ENCODE measurements at regions not wholly inside any gene's neighbourhood (a gene's known extent, or its start where the extent isn't known, plus 50 kb on each side); places are given as distances from the start of the nearest gene placed in this dataset.

DNA sequence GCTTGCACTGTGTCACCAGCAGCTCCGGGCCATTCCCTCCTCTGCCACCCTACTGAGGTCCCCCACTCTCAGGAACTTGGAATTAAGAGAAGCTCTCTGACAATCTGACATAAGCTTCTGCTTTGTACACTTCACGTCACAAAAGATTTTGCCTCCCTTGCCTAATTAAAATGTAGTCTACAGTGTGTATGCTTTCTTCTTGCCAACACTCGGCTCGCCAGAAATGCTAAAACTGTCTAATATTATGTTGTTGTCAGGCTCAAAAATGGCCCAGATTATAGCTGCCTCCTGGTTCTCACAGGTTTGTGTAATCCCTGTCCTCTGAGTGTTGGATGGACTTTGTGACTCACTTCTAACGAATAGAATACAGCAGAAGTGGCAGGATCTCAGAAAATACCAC, 474.7 kb downstream of the MBD2 start:
- H3K4me1 ChIP-seq: no peaks in the 10 kb centered on the region
- intact Hi-C loops (cut with DNase I): no loop called here
- H3K4me3 ChIP-seq: no peak overlapping the region
- no peaks in the 10 kb centered on the region for H3K9me3 ChIP-seq
- 54% methylated on average over 5 of the region's 5 CpGs for WGBS (ENCODE audit: insufficient coverage, low coverage, low lambda C conversion rate, missing lambda C conversion rate)
- DNase-seq (no peak), ATAC-seq (no peak)
- H3K27me3 ChIP-seq: no peaks in the 10 kb centered on the region
- H3K27ac ChIP-seq: no peak overlapping the region
- no peaks in the 10 kb centered on the region for H3K36me3 ChIP-seq
- TF ChIP-seq POLR2A (IDR thresholded peaks at IDR 0.05): no peak
- TF ChIP-seq, protein P1, sequence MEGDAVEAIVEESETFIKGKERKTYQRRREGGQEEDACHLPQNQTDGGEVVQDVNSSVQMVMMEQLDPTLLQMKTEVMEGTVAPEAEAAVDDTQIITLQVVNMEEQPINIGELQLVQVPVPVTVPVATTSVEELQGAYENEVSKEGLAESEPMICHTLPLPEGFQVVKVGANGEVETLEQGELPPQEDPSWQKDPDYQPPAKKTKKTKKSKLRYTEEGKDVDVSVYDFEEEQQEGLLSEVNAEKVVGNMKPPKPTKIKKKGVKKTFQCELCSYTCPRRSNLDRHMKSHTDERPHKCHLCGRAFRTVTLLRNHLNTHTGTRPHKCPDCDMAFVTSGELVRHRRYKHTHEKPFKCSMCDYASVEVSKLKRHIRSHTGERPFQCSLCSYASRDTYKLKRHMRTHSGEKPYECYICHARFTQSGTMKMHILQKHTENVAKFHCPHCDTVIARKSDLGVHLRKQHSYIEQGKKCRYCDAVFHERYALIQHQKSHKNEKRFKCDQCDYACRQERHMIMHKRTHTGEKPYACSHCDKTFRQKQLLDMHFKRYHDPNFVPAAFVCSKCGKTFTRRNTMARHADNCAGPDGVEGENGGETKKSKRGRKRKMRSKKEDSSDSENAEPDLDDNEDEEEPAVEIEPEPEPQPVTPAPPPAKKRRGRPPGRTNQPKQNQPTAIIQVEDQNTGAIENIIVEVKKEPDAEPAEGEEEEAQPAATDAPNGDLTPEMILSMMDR (IDR thresholded peaks at IDR 0.05): no peak

DNA sequence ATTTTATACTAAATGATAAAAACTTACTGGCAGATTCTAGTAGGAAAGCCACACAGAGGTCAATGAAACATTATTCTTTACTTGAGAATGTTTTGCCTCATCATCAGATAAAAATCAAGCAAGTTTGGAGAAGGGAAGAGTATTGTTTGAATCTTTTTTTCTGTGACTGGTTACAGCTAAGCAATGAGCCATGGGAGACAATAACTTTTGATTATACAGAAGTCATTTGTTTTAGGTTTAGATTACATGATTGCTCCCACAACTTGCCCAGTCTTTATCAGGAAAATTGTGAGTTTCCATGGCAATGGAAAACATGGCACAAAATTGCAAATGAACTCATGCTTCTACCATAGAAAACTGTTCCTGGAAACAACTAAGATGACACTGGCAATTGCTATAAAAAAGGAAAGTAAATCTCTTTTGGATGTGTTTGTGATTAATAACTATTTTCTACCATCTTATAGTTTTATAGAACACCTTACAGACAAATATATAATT, 476.8 kb downstream of the MBD2 start:
- intact Hi-C loops (cut with DNase I): no loop called here
- ATAC-seq: no peak
- H3K36me3 ChIP-seq: no peaks in the 10 kb centered on the region

DNA sequence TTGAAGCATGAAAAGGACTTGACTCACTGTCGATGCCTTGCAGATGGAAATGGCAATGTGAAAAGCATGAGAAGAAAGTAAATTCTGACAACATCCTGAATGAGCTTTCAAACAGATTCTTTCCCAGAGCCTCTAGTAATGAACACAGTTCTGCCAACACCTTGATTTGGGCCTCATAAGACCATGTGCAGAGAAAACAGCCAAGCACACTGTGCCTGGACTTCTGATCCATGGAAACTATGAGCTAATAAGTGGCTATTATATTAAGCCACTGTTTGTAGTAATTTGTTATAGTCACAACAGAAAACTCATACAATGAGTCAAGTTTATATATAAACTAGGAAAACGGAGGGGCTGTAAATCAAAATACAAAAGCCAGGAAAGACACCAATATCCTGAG, 477.3 kb downstream of the MBD2 start:
- H3K36me3 ChIP-seq: no peaks in the 10 kb centered on the region
- no peak overlapping the region for H3K27ac ChIP-seq
- 68% methylated on average over 2 of the region's 2 CpGs for WGBS (ENCODE audit: insufficient coverage, low coverage, low lambda C conversion rate, missing lambda C conversion rate)
- no peak for TF ChIP-seq POLR2A (IDR thresholded peaks at IDR 0.05)
- no peaks in the 10 kb centered on the region for H3K9me3 ChIP-seq
- H3K27me3 ChIP-seq: no peaks in the 10 kb centered on the region
- ATAC-seq (no peak), DNase-seq (no peak)
- intact Hi-C loops (cut with DNase I): no loop called here
- H3K4me1 ChIP-seq: no peaks in the 10 kb centered on the region
- H3K4me3 ChIP-seq: no peak overlapping the region

More for the DNA sequence above, 476.8 kb downstream of the MBD2 start:
- DNase-seq: no peak
- H3K9me3 ChIP-seq: no peaks in the 10 kb centered on the region
- H3K4me1 ChIP-seq: no peaks in the 10 kb centered on the region
- no peak overlapping the region for H3K4me3 ChIP-seq
- no peak for TF ChIP-seq POLR2A (IDR thresholded peaks at IDR 0.05)
- TF ChIP-seq, protein P1 (IDR thresholded peaks at IDR 0.05): no peak
- H3K27me3 ChIP-seq: no peaks in the 10 kb centered on the region
- H3K27ac ChIP-seq: no peak overlapping the region

DNA sequence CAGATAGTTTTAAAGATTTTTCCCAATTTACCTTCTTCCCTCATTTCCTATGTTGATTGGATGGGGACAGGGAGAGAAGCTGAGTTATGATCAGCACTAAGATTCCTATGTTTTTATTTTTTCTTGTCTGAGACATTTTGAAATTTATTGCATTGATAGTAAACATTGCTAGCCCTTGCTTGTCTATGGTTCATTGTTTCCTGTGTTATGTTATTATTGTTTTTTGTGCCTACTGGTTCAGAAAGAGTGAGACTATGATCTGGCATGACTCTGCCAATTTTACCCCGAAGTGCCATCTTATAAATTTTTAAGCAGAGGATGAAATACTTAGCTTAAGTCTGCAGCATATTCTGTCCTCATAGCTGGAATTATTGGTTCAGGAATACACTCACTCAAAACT, 478.5 kb downstream of the MBD2 start:
- ATAC-seq (no peak), DNase-seq (no peak)
- TF ChIP-seq, protein P1 (IDR thresholded peaks at IDR 0.05): no peak
- TF ChIP-seq POLR2A (IDR thresholded peaks at IDR 0.05): no peak
- Histone ChIP-seq H3K36me3 (no peaks in the 10 kb centered on the region), H3K27ac (no peak overlapping the region), H3K9me3 (no peaks in the 10 kb centered on the region), H3K4me1 (no peaks in the 10 kb centered on the region), H3K27me3 (no peaks in the 10 kb centered on the region), H3K4me3 (no peak overlapping the region)
- WGBS (ENCODE audit: insufficient coverage, low coverage, low lambda C conversion rate, missing lambda C conversion rate): 20% methylated on average over 1 of the region's 1 CpG
- intact Hi-C loops (cut with DNase I): no loop called here

DNA sequence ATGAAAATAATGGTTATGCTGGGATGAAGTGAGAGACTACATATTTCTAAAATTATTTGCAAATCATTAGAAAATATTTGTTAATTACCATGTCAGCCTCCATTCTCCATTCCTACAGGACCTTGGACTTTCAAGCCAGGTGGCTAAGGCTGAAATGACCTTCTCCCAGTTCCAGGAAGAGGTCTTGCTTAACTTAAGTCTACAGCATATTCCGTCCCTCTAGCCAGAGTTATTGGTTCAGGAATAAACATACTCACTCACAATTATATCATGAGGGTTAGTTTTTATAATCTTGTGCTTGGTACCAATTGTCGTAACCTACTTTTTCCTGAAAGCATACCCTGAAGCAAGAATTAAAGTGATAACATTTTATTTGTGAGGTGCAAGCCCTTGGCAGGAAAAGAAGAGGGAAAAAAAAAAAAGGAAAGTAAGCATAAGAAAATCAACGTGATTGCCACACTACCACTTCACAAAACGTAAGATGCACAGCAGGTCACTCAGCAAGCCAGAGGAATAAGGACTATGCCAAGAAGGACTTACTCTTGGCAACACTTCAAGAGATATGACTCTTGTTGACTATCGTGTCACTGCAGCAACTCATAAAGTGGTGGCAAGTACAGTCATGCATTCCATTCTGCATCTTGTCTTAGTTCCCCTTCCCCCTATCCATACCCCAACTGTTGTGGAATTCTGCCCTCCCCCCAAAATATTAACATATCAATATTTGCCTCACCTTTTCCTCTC, 479.1 kb downstream of the MBD2 start:
- Histone ChIP-seq H3K36me3 (no peaks in the 10 kb centered on the region), H3K4me1 (no peaks in the 10 kb centered on the region), H3K27ac (no peak overlapping the region), H3K27me3 (no peaks in the 10 kb centered on the region), H3K9me3 (no peaks in the 10 kb centered on the region), H3K4me3 (no peak overlapping the region)
- DNase-seq (no peak), ATAC-seq (no peak)
- WGBS (ENCODE audit: insufficient coverage, low coverage, low lambda C conversion rate, missing lambda C conversion rate): 33% methylated on average over 5 of the region's 5 CpGs
- no peak for TF ChIP-seq POLR2A (IDR thresholded peaks at IDR 0.05)
- TF ChIP-seq, protein P1 (IDR thresholded peaks at IDR 0.05): no peak
- intact Hi-C loops (cut with DNase I): no loop called here
